GM12873 (cell line): ENCODE measurements at regions not wholly inside any gene's neighbourhood (a gene's known extent, or its start where the extent isn't known, plus 50 kb on each side); places are given as distances from the start of the nearest gene placed in this dataset.

Experiments
- TF ChIP-seq, protein P1 (sequence below): IDR thresholded peaks from 2 replicates; pipeline ENCODE4 v1.5.1; 2012; ENCODE audit warnings: low read depth, mild to moderate bottlenecking, moderate library complexity, low read length, control low read depth; ENCODE audit not compliant: insufficient read depth; ENCODE audit errors: missing control alignments

GRCh38 chr16:86729686-86730085 is 151.3 kb downstream of the FOXL1 start:
- TF ChIP-seq, protein P1, sequence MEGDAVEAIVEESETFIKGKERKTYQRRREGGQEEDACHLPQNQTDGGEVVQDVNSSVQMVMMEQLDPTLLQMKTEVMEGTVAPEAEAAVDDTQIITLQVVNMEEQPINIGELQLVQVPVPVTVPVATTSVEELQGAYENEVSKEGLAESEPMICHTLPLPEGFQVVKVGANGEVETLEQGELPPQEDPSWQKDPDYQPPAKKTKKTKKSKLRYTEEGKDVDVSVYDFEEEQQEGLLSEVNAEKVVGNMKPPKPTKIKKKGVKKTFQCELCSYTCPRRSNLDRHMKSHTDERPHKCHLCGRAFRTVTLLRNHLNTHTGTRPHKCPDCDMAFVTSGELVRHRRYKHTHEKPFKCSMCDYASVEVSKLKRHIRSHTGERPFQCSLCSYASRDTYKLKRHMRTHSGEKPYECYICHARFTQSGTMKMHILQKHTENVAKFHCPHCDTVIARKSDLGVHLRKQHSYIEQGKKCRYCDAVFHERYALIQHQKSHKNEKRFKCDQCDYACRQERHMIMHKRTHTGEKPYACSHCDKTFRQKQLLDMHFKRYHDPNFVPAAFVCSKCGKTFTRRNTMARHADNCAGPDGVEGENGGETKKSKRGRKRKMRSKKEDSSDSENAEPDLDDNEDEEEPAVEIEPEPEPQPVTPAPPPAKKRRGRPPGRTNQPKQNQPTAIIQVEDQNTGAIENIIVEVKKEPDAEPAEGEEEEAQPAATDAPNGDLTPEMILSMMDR, result no peak

DNA sequence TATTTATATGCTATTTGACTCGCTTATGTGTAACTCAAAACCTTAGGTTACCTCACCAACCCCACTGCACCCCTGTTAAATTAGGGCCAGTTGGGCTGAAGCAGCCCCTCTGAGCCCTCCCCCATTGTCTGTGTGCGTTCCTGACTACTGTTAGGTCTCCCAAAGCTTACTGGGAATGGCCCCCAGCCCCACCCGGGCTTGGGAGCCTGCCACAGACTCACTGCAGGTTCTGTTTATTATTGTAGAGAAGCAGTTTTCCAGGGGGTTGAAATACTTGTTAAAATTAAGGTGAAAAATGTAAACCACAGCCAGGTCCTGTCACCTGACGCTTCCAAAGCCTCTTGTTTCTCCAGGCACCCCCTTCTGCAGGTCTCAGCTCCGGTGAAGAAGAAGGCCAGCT is 151.7 kb downstream of the FOXL1 start:
- TF ChIP-seq, protein P1, result no peak

GRCh38 chr16:86730597-86730996 is 152.2 kb downstream of the FOXL1 start:
- TF ChIP-seq, protein P1, result no peak

DNA sequence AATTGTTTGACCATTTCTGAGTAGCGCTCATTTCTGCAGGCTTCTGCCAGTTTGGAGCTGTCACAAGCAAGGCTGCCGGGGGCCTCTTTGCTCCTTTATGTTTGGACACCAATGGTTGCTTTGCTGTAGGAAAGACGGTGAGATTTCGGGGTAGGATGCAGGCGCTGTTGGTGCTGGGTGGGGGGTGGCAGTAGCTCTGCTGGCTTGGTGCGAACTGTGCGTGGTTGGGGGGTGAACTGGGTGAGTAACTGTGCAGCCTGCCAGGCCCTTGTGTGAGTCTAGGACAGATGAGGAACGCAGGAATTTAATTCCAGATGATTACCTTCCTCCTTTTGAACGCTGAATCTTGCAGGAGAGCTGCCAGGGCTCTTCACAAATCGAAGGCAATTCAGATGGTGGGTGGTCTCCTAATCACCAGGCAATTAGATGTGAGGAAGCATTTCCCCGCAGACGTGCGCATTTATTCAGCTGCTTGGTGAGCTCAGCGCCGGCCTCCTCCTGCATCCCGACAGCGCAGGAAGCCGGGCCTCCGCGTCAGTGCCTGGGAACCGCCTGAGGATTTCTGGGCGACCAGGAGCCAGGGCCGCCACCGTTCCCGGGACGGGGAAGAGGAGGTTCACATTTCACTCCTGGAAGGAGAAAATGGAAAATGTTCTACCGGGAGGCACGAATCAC is 154.4 kb downstream of the FOXL1 start:
- TF ChIP-seq, protein P1, result no peak

- TF ChIP-seq, protein P1, result no peak
Measured at GRCh38 chr16:86733546-86734254, 155.4 kb downstream of the FOXL1 start.

GRCh38 chr16:86734543-86735460 is 156.5 kb downstream of the FOXL1 start:
- TF ChIP-seq, protein P1, result no peak

DNA sequence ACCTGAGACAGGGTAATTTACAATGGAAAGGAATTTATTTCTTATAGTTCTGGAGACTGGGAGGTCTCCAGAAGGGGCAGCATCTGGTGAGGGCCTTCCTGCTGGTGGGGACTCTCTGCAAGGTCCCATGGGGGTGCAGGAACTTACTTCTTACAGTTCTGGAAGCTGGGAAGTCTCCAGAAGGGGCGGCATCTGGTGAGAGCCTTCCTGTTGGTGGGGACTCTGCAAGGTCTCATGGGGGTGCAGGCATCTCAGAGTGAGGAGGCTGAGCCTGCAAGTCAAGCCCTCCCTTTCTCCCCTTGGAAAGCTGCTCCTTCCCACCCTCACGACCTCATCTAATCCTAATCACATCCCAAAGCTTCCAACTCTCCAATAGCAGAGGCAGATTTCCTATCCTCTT is 157.4 kb downstream of the FOXL1 start:
- TF ChIP-seq, protein P1, result no peak
